ENCODE measurements at regions not wholly inside any gene's neighbourhood (a gene's known extent, or its start where the extent isn't known, plus 50 kb on each side); places are given as distances from the start of the nearest gene placed in this dataset.

- no peak for DNase-seq
- H2AFZ ChIP-seq (ENCODE audit: low read length): no peak overlapping the region
These were observed 256.8 kb upstream of the FLRT2 start for GRCh38 chr14:85273099-85273677.

DNA sequence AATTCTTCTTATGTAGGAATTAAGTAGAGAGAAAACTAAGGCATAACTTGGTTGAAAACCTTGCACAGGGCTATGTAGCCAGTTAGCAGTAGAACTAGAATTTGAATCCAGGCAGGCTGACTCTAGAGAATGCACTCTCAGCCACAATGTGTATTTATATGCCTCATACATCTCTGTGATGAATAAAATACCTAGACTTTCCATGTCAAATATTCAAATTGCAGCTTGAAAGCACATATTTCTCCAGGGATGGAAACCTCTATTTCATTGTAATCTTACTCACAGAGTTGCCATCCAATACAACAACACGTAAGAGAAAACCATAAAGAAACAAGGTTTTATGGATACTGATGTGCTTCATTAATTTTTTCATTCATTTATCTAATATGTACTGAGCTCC is 256.0 kb upstream of the FLRT2 start:
- H3K9me2 ChIP-seq (replicated peaks; ENCODE audit: insufficient read depth, low read length): no peaks in the 10 kb centered on the region
- no peak overlapping the region for H3K4me2 ChIP-seq (ENCODE audit: low read depth, low read length, poor library complexity, severe bottlenecking)
- no peaks in the 10 kb centered on the region for H3K27me3 ChIP-seq (ENCODE audit: low read length)
- no peak overlapping the region for H3K9ac ChIP-seq (ENCODE audit: low read length)
- no peaks in the 10 kb centered on the region for H3K79me2 ChIP-seq (ENCODE audit: low read length)
- H3K36me3 ChIP-seq (ENCODE audit: insufficient read depth, low read length): no peaks in the 10 kb centered on the region
- no peak overlapping the region for H3K27ac ChIP-seq (ENCODE audit: low read length)
- no peaks in the 10 kb centered on the region; the same call in 1 of the 2 replicates for H3K9me3 ChIP-seq (ENCODE audit: low read length)
- no peaks in the 10 kb centered on the region for H3K4me1 ChIP-seq (ENCODE audit: low read length)
- H4K20me1 ChIP-seq (ENCODE audit: insufficient read depth, low read depth, low read length): no peaks in the 10 kb centered on the region
- no peak for DNase-seq
- H3K4me3 ChIP-seq (ENCODE audit: low read length): no peak overlapping the region
- no peak overlapping the region for H2AFZ ChIP-seq (ENCODE audit: low read length)

More at GRCh38 chr14:85273099-85273677, 256.8 kb upstream of the FLRT2 start:
- Histone ChIP-seq H4K20me1 (ENCODE audit: insufficient read depth, low read depth, low read length) (no peaks in the 10 kb centered on the region), H3K27me3 (ENCODE audit: low read length) (no peaks in the 10 kb centered on the region), H3K9me3 (ENCODE audit: low read length) (no peaks in the 10 kb centered on the region; the same call in 1 of the 2 replicates), H3K4me2 (ENCODE audit: low read depth, low read length, poor library complexity, severe bottlenecking) (no peak overlapping the region), H3K9ac (ENCODE audit: low read length) (no peak overlapping the region), H3K27ac (ENCODE audit: low read length) (no peak overlapping the region), H3K36me3 (ENCODE audit: insufficient read depth, low read length) (no peaks in the 10 kb centered on the region), H3K79me2 (ENCODE audit: low read length) (no peaks in the 10 kb centered on the region), H3K4me1 (ENCODE audit: low read length) (no peaks in the 10 kb centered on the region), H3K9me2 (replicated peaks; ENCODE audit: insufficient read depth, low read length) (no peaks in the 10 kb centered on the region), H3K4me3 (ENCODE audit: low read length) (no peak overlapping the region)

- H4K20me1 ChIP-seq (ENCODE audit: insufficient read depth, low read depth, low read length): no peaks in the 10 kb centered on the region
These were observed 253.6 kb upstream of the FLRT2 start for GRCh38 chr14:85276161-85276978.

DNA sequence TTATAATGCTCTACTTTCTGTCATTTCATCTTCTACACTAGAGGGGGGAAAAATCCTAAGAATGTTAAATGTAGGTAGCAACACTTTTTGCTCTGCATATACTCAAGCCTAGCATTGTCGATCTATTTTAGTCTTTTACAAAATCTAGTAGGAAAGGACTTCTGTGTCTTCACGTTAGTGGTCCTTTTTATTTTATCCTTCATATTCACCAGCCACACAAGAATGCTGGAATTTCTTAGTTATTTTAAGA is 253.0 kb upstream of the FLRT2 start:
- H3K27ac ChIP-seq (ENCODE audit: low read length): no peak overlapping the region
- H3K9me3 ChIP-seq (ENCODE audit: low read length): no peaks in the 10 kb centered on the region; the same call in 1 of the 2 replicates
- H3K4me2 ChIP-seq (ENCODE audit: low read depth, low read length, poor library complexity, severe bottlenecking): no peak overlapping the region
- H2AFZ ChIP-seq (ENCODE audit: low read length): no peak overlapping the region
- H3K4me3 ChIP-seq (ENCODE audit: low read length): no peak overlapping the region
- no peaks in the 10 kb centered on the region for H3K4me1 ChIP-seq (ENCODE audit: low read length)
- no peaks in the 10 kb centered on the region for H3K36me3 ChIP-seq (ENCODE audit: insufficient read depth, low read length)
- no peaks in the 10 kb centered on the region for H3K27me3 ChIP-seq (ENCODE audit: low read length)
- no peaks in the 10 kb centered on the region for H3K79me2 ChIP-seq (ENCODE audit: low read length)
- no peaks in the 10 kb centered on the region for H4K20me1 ChIP-seq (ENCODE audit: insufficient read depth, low read depth, low read length)
- DNase-seq: no peak
- H3K9ac ChIP-seq (ENCODE audit: low read length): no peak overlapping the region
- no peaks in the 10 kb centered on the region for H3K9me2 ChIP-seq (replicated peaks; ENCODE audit: insufficient read depth, low read length)

More at GRCh38 chr14:85276161-85276978, 253.6 kb upstream of the FLRT2 start:
- Histone ChIP-seq H3K4me1 (ENCODE audit: low read length) (no peaks in the 10 kb centered on the region), H2AFZ (ENCODE audit: low read length) (no peak overlapping the region), H3K9me3 (ENCODE audit: low read length) (no peaks in the 10 kb centered on the region; the same call in 1 of the 2 replicates), H3K4me3 (ENCODE audit: low read length) (no peak overlapping the region), H3K9me2 (replicated peaks; ENCODE audit: insufficient read depth, low read length) (no peaks in the 10 kb centered on the region), H3K9ac (ENCODE audit: low read length) (no peak overlapping the region), H3K4me2 (ENCODE audit: low read depth, low read length, poor library complexity, severe bottlenecking) (no peak overlapping the region), H3K27ac (ENCODE audit: low read length) (no peak overlapping the region), H3K36me3 (ENCODE audit: insufficient read depth, low read length) (no peaks in the 10 kb centered on the region), H3K27me3 (ENCODE audit: low read length) (no peaks in the 10 kb centered on the region), H3K79me2 (ENCODE audit: low read length) (no peaks in the 10 kb centered on the region)
- no peak for DNase-seq

DNA sequence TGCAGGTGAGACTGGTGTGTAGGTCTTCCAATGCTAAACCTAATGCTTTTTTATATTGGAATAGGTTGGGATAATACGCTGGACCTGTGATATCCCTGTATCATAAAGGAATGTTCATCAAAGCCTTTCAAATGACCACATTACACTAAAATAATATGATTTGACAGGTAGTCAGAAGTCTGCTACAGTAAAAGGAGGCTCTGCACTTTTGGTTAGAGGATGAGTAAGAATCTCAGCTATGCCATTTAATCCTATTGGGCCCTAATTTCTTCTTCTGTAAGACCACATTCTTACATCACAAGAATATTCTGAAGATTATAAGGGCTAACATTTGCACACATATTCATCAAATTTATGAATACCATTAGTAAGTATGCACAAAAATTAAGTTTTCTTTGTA is 250.5 kb upstream of the FLRT2 start:
- Histone ChIP-seq H2AFZ (ENCODE audit: low read length) (no peak overlapping the region), H3K4me1 (ENCODE audit: low read length) (no peaks in the 10 kb centered on the region), H3K4me2 (ENCODE audit: low read depth, low read length, poor library complexity, severe bottlenecking) (no peak overlapping the region), H3K79me2 (ENCODE audit: low read length) (no peaks in the 10 kb centered on the region), H3K9me3 (ENCODE audit: low read length) (no peaks in the 10 kb centered on the region; the same call in 1 of the 2 replicates), H3K9me2 (replicated peaks; ENCODE audit: insufficient read depth, low read length) (no peaks in the 10 kb centered on the region), H3K4me3 (ENCODE audit: low read length) (no peak overlapping the region), H3K9ac (ENCODE audit: low read length) (no peak overlapping the region), H3K27me3 (ENCODE audit: low read length) (no peaks in the 10 kb centered on the region), H3K27ac (ENCODE audit: low read length) (no peak overlapping the region), H3K36me3 (ENCODE audit: insufficient read depth, low read length) (no peaks in the 10 kb centered on the region), H4K20me1 (ENCODE audit: insufficient read depth, low read depth, low read length) (no peaks in the 10 kb centered on the region)
- DNase-seq: no peak

DNA sequence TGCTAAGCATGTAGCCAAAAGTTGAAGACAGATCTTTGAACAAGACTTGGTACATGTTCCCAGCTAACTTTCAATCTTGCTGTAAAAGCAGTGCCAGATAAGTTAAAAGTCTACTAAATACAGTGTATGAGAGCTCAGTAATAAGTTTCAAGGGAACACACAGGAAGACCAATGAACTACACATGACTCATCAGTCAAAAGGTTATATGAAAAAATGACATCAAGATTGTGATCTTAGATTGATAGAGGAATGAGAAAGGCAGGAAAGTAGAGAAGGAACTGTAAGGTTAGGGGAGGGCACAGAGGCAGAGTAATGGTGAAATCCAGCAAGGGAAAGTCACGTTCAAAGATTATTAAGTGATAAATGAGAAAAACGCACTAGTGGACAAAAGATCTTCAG is 249.9 kb upstream of the FLRT2 start:
- no peak overlapping the region for H2AFZ ChIP-seq (ENCODE audit: low read length)

DNA sequence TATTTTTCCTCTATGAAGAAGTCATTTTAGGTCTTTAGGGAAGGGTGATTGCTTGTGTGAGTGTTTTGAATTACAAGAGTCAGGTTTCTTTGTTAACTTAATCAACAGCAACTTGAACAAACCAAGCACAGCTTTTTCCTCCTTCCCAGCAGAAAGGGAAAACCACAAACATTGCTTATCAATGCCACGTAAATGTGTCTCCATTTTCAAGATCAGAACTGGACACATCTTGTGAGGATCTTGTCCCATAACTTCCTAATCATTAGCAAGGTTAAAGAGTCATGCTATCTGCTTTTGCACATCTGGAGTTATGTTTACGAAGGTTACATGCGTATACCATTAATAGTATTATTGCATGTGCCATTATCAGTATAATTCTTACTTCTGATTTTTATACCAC is 248.0 kb upstream of the FLRT2 start:
- H3K9me2 ChIP-seq (replicated peaks; ENCODE audit: insufficient read depth, low read length): no peaks in the 10 kb centered on the region
- no peak overlapping the region for H3K4me2 ChIP-seq (ENCODE audit: low read depth, low read length, poor library complexity, severe bottlenecking)
- no peaks in the 10 kb centered on the region for H4K20me1 ChIP-seq (ENCODE audit: insufficient read depth, low read depth, low read length)
- no peaks in the 10 kb centered on the region for H3K79me2 ChIP-seq (ENCODE audit: low read length)
- H2AFZ ChIP-seq (ENCODE audit: low read length): no peak overlapping the region
- H3K9ac ChIP-seq (ENCODE audit: low read length): no peak overlapping the region
- no peak overlapping the region for H3K4me3 ChIP-seq (ENCODE audit: low read length)
- DNase-seq: no peak
- no peaks in the 10 kb centered on the region for H3K27me3 ChIP-seq (ENCODE audit: low read length)
- H3K9me3 ChIP-seq (ENCODE audit: low read length): no peaks in the 10 kb centered on the region; the same call in 1 of the 2 replicates
- no peaks in the 10 kb centered on the region for H3K36me3 ChIP-seq (ENCODE audit: insufficient read depth, low read length)
- no peaks in the 10 kb centered on the region for H3K4me1 ChIP-seq (ENCODE audit: low read length)
- no peak overlapping the region for H3K27ac ChIP-seq (ENCODE audit: low read length)

More for the DNA sequence above, 249.9 kb upstream of the FLRT2 start:
- Histone ChIP-seq H3K27me3 (ENCODE audit: low read length) (no peaks in the 10 kb centered on the region), H3K4me2 (ENCODE audit: low read depth, low read length, poor library complexity, severe bottlenecking) (no peak overlapping the region), H3K4me3 (ENCODE audit: low read length) (no peak overlapping the region), H3K9ac (ENCODE audit: low read length) (no peak overlapping the region), H3K79me2 (ENCODE audit: low read length) (no peaks in the 10 kb centered on the region), H3K9me2 (replicated peaks; ENCODE audit: insufficient read depth, low read length) (no peaks in the 10 kb centered on the region), H4K20me1 (ENCODE audit: insufficient read depth, low read depth, low read length) (no peaks in the 10 kb centered on the region), H3K36me3 (ENCODE audit: insufficient read depth, low read length) (no peaks in the 10 kb centered on the region), H3K4me1 (ENCODE audit: low read length) (no peaks in the 10 kb centered on the region), H3K9me3 (ENCODE audit: low read length) (no peaks in the 10 kb centered on the region; the same call in 1 of the 2 replicates), H3K27ac (ENCODE audit: low read length) (no peak overlapping the region)
- no peak for DNase-seq

GRCh38 chr14:85288041-85288440 is 241.9 kb upstream of the FLRT2 start:
- H3K4me1 ChIP-seq (ENCODE audit: low read length): no peaks in the 10 kb centered on the region
- no peak overlapping the region for H3K9ac ChIP-seq (ENCODE audit: low read length)
- H4K20me1 ChIP-seq (ENCODE audit: insufficient read depth, low read depth, low read length): no peaks in the 10 kb centered on the region
- no peaks in the 10 kb centered on the region for H3K36me3 ChIP-seq (ENCODE audit: insufficient read depth, low read length)
- H2AFZ ChIP-seq (ENCODE audit: low read length): no peak overlapping the region
- H3K79me2 ChIP-seq (ENCODE audit: low read length): no peaks in the 10 kb centered on the region
- no peak overlapping the region for H3K4me3 ChIP-seq (ENCODE audit: low read length)
- DNase-seq: no peak
- no peak overlapping the region for H3K4me2 ChIP-seq (ENCODE audit: low read depth, low read length, poor library complexity, severe bottlenecking)
- H3K27me3 ChIP-seq (ENCODE audit: low read length): no peaks in the 10 kb centered on the region
- H3K9me3 ChIP-seq (ENCODE audit: low read length): peaks cover 8% of the 10 kb centered on the region
- no peaks in the 10 kb centered on the region for H3K9me2 ChIP-seq (replicated peaks; ENCODE audit: insufficient read depth, low read length)
- no peak overlapping the region for H3K27ac ChIP-seq (ENCODE audit: low read length)
